ENCODE measurements at regions not wholly inside any gene's neighbourhood (a gene's known extent, or its start where the extent isn't known, plus 50 kb on each side); places are given as distances from the start of the nearest gene placed in this dataset.

DNA sequence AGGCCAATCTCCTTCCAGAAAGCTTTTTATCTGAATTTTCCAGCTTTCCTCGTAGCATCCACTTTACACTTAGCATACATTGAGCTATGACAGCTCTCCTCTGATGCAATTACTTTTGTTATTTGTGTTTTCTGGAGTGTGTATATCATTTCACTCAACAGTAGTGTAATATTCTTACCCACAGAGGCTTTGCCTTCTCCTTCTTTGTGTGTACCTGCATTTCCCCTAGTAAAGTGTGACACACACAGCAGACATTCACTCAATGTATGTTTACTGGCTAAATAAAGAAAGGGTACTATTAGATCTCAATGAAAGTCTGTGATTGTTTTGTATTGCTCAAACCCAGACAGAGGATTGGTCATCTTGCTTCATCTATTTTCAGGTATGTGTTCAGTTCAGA is 193.7 kb upstream of the MEX3C start:
- H3K36me3 ChIP-seq: no peaks in the 10 kb centered on the region
- H3K4me3 ChIP-seq: no peak overlapping the region
- H3K4me1 ChIP-seq: no peaks in the 10 kb centered on the region
- no peaks in the 10 kb centered on the region for H3K9me3 ChIP-seq
- no peak for TF ChIP-seq POLR2AphosphoS5 (IDR thresholded peaks at IDR 0.05; ENCODE audit: insufficient read depth in 1 of 2, low read depth in 1 of 2)
- no peak for TF ChIP-seq CTCF (IDR thresholded peaks at IDR 0.05)
- TF ChIP-seq POLR2A (IDR thresholded peaks at IDR 0.05): no peak
- no peaks in the 10 kb centered on the region for H3K27me3 ChIP-seq
- no peak overlapping the region for H3K27ac ChIP-seq
- intact Hi-C loops (cut with DNase I): no loop called here
- no peak for DNase-seq (ENCODE audit: extremely low spot score in 2 of 2)

DNA sequence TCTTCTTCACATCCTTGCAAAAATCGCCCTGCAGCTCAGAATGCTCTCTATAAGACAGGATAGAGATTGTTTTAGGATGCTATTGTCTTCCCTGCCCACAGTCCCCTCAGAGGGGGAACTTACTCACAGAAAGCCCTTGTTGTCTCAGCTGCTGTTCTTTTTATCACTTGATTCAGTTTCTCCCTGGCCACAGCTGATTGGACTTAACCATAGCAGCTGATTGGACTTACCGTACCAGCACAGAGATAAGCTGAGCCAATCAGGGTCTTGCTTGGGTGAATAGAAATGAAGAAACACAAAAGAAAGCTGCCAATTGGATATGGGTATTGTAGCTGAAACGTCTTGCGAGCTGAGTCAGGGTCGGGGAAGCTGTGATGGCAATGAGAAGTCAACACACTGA is 194.2 kb upstream of the MEX3C start:
- intact Hi-C loops (cut with DNase I): no loop called here
- Histone ChIP-seq H3K36me3 (no peaks in the 10 kb centered on the region), H3K4me1 (no peaks in the 10 kb centered on the region), H3K27me3 (no peaks in the 10 kb centered on the region), H3K9me3 (no peaks in the 10 kb centered on the region), H3K27ac (no peak overlapping the region), H3K4me3 (no peak overlapping the region)
- TF ChIP-seq POLR2AphosphoS5 (IDR thresholded peaks at IDR 0.05; ENCODE audit: insufficient read depth in 1 of 2, low read depth in 1 of 2): no peak
- no peak for TF ChIP-seq CTCF (IDR thresholded peaks at IDR 0.05)
- TF ChIP-seq POLR2A (IDR thresholded peaks at IDR 0.05): no peak
- DNase-seq (ENCODE audit: extremely low spot score in 2 of 2): no peak

DNA sequence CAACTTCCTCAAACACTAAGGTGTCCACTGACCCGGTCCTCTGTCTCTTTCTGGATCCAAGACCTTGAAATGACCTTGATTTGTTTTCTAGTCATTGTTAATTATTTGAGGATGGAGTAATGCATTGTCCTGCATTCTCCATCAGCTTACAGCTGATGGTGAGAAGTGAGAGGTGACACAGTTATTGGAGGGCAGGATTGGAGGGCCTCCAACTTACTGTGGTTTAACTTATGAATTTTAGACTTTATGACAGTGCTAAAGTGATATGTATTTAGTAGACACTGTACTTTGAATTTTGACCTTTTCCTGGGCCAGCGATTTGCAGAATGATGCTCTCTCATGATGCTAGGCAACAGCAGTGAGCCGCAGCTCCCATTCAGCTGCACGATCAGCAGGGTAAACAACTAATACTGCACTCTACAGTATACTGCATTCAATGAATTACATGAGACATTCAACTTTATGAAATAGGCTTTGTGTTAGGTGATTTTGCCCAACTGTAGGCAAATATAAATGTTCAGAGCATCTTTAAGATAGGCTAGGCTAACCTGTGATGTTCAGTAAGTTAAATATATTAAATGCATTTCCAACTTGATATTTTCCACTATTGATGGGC is 200.0 kb upstream of the MEX3C start:
- H3K27ac ChIP-seq: no peak overlapping the region
- H3K9me3 ChIP-seq: no peaks in the 10 kb centered on the region
- no peaks in the 10 kb centered on the region for H3K36me3 ChIP-seq
- no peak for DNase-seq (ENCODE audit: extremely low spot score in 2 of 2)
- no peaks in the 10 kb centered on the region for H3K4me1 ChIP-seq
- TF ChIP-seq POLR2AphosphoS5 (IDR thresholded peaks at IDR 0.05; ENCODE audit: insufficient read depth in 1 of 2, low read depth in 1 of 2) (no peak), POLR2A (IDR thresholded peaks at IDR 0.05) (no peak), CTCF (IDR thresholded peaks at IDR 0.05) (no peak)
- intact Hi-C loops (cut with DNase I): no loop called here
- H3K27me3 ChIP-seq: no peaks in the 10 kb centered on the region
- no peak overlapping the region for H3K4me3 ChIP-seq

GRCh38 chr18:51398104-51398503 is 200.6 kb upstream of the MEX3C start:
- H3K36me3 ChIP-seq: no peaks in the 10 kb centered on the region
- TF ChIP-seq CTCF (IDR thresholded peaks at IDR 0.05) (no peak), POLR2A (IDR thresholded peaks at IDR 0.05) (no peak), POLR2AphosphoS5 (IDR thresholded peaks at IDR 0.05; ENCODE audit: insufficient read depth in 1 of 2, low read depth in 1 of 2) (no peak)
- intact Hi-C loops (cut with DNase I): no loop called here

DNA sequence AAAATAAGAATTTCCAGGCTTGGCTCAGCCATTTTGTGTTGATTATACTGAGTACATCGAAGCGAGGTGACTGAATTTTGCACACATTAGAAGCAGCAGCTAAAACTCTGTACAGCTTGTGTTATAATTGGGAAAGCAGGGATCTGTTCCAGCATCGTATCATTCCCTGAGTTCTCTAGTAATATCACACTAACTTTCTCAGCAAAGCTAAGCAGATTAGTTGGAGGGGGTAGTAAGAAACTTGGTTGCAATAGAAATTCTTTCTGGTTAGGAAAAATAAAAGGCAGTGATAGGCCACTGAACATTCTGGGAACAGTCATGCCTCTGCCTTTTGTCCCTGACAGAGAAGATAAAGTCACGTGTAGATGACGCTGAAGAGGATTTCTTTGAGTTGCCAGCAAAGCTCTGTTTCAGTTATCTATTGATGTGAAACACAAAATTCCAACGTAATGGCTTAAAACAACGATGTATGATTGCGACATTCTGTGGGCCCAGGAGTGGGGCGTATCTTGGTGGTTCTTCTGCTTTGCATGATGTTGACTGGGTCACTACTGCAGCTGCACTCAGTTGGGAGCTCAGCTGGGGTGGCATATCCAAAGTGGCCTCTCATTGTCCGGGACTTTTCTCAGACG is 202.1 kb upstream of the MEX3C start:
- H3K4me1 ChIP-seq: no peaks in the 10 kb centered on the region

More at GRCh38 chr18:51398104-51398503, 200.6 kb upstream of the MEX3C start:
- Histone ChIP-seq H3K4me3 (no peak overlapping the region), H3K4me1 (no peaks in the 10 kb centered on the region), H3K9me3 (no peaks in the 10 kb centered on the region), H3K27me3 (no peaks in the 10 kb centered on the region), H3K27ac (no peak overlapping the region)
- no peak for DNase-seq (ENCODE audit: extremely low spot score in 2 of 2)

More for the DNA sequence above, 202.1 kb upstream of the MEX3C start:
- no peaks in the 10 kb centered on the region for H3K36me3 ChIP-seq
- H3K9me3 ChIP-seq: no peaks in the 10 kb centered on the region
- no peaks in the 10 kb centered on the region for H3K27me3 ChIP-seq
- DNase-seq (ENCODE audit: extremely low spot score in 2 of 2): no peak
- intact Hi-C loops (cut with DNase I): no loop called here
- TF ChIP-seq POLR2A (IDR thresholded peaks at IDR 0.05): no peak
- TF ChIP-seq CTCF (IDR thresholded peaks at IDR 0.05): no peak
- TF ChIP-seq POLR2AphosphoS5 (IDR thresholded peaks at IDR 0.05; ENCODE audit: insufficient read depth in 1 of 2, low read depth in 1 of 2): no peak
- no peak overlapping the region for H3K4me3 ChIP-seq
- H3K27ac ChIP-seq: no peak overlapping the region

Measured in vagina (tissue), 2 donors.